B cell (primary cell): ENCODE measurements at regions not wholly inside any gene's neighbourhood (a gene's known extent, or its start where the extent isn't known, plus 50 kb on each side); places are given as distances from the start of the nearest gene placed in this dataset.

ENCODE experiments used
- CTCF ChIP-seq: fragments of 200-600 bp; IDR thresholded peaks from one replicate; pipeline ENCODE4 v1.8.0; 2022; ENCODE audit warnings: antibody characterized with exemption, mild to moderate bottlenecking
- EZH2 ChIP-seq: IDR thresholded peaks from 2 replicates; pipeline ENCODE4 v1.6.1; 2012; ENCODE audit warnings: borderline replicate concordance, low read depth, mild to moderate bottlenecking, moderate library complexity, low read length; ENCODE audit not compliant: insufficient read depth, poor library complexity, severe bottlenecking

- TF ChIP-seq CTCF (no peak), EZH2 (no peak)
Observed at GRCh38 chr5:130805036-130805435, 360.0 kb downstream of the HINT1 start.
